BLaER1 treated with 17β-estradiol and CSF1 and Interleukin-3, amounts not matched to agents 10 nM and 100 nM (cell line): ENCODE measurements at regions not wholly inside any gene's neighbourhood (a gene's known extent, or its start where the extent isn't known, plus 50 kb on each side); places are given as distances from the start of the nearest gene placed in this dataset.

ENCODE experiments used
- H3K27ac ChIP-seq, 11 experiments: shearing (Covaris generic); formaldehyde crosslinking; 2 replicates each; pipeline ENCODE4 v1.8.1; 2022
- H3K27me3 ChIP-seq, 11 experiments: shearing (Covaris generic); formaldehyde crosslinking; 2 replicates each; pipeline ENCODE4 v1.8.1; 2022
- H3K36me3 ChIP-seq, 11 experiments: shearing (Covaris generic); formaldehyde crosslinking; 2 replicates each; pipeline ENCODE4 v1.8.1; 2022
- H3K4me1 ChIP-seq, 10 experiments: shearing (Covaris generic); formaldehyde crosslinking; 2 replicates each; pipeline ENCODE4 v1.8.1; 2022
- H3K4me2 ChIP-seq, 11 experiments: shearing (Covaris generic); formaldehyde crosslinking; 2 replicates each; pipeline ENCODE4 v1.8.1; 2022
- H3K4me3 ChIP-seq, 10 experiments: shearing (Covaris generic); formaldehyde crosslinking; 2 replicates each; pipeline ENCODE4 v1.8.1; 2022
- H3K9ac ChIP-seq, 11 experiments: shearing (Covaris generic); formaldehyde crosslinking; 2 replicates each; pipeline ENCODE4 v1.8.1; 2022
- H3K9me3 ChIP-seq, 11 experiments: shearing (Covaris generic); formaldehyde crosslinking; replicated peaks in 1 of 11; 2 replicates each; pipeline ENCODE4 v1.8.1; 2022
- H4K20me1 ChIP-seq, 11 experiments: shearing (Covaris generic); formaldehyde crosslinking; 2 replicates each; pipeline ENCODE4 v1.8.1; 2022
- Cebpa-rat ChIP-seq, 11 experiments: shearing (Covaris generic); IDR thresholded peaks; 2 replicates each; pipeline ENCODE4 v1.8.1; 2022

DNA sequence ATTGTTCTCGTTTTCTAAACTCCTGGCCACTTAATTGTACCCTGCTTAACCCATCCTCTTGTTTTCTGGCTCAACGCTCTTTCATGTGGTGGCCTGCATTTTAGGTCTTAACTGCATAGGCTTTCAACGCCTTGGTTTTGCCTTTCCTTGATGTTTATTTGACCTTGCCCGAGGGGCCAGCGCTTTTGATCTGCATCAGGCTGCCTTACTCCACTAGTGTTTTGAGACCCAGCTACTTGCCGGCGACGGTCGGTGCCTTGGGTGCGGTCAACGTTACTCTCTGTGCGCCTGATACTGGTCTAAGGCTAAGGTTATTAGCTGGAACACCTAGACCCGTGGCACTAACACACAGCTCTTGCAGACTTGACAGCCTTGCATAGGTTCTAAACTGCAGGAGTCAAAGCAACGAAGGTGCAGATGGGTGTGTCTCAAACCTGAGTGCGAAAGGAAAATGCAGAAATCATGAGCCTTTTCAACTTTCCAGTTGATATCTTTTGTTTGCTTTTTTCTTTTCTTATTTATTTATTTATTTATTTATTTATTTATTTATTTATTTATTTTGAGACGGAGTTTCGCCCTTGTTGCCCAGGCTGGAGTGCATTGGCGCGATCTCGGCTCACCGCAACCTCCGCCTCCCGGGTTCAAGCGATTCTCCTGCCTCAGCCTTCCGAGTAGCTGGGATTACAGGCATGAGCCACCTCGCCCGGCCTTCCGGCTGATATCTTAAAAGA is 138.8 kb downstream of the HFE start:
- Histone ChIP-seq H3K4me1 (peaks cover 27 to 39% (median 35%) of the 10 kb centered on the region in 10 experiments), H3K27me3 (no peaks in the 10 kb centered on the region), H3K4me2 (peak overlapping the region; percentile 55 to 91 (median 77); a peak in 19 of 22 replicates), H3K9me3 (peaks cover 10 to 19% (median 14%) of the 10 kb centered on the region in 11 experiments), H3K4me3 (peak overlapping the region in 5 of 10 experiments; percentile 66 to 74 (median 69); a peak in 7 of 20 replicates), H3K27ac (peak overlapping the region in 5 of 11 experiments; percentile 86 to 98 (median 96); a peak in 5 of 22 replicates), H4K20me1 (no peaks in the 10 kb centered on the region; a peak in 1 of 22 replicates), H3K9ac (no peak overlapping the region), H3K36me3 (peaks cover 11 to 34% (median 18%) of the 10 kb centered on the region in 11 experiments; a peak in 21 of 22 replicates)
- TF ChIP-seq Cebpa-rat (IDR thresholded peaks at IDR 0.05), result no peak

- Histone ChIP-seq H3K27ac (no peak overlapping the region), H3K4me3 (no peak overlapping the region), H3K4me2 (peak overlapping the region in 5 of 11 experiments; percentile 12 to 91 (median 27); a peak in 3 of 22 replicates)
Measured at GRCh38 chr6:26226579-26226967, 138.4 kb upstream of the BTN3A2 start.

DNA sequence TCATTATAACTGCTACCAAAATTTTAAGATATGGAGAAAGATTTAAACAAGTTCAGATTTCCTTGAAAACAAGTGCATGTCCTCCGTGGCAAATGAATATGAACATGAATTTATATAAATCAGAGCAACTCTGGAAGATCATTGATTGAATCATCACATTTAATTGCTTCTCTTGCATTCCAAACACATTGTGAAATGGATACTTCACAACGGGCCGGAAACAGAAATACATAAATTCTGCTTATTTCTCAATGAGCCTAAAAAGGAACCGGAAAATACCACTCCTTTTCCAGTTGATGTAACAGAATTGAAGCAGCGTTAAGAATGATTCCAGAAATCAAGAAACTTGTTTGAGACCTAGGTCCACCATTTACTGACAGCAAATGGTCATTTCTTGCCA is 134.6 kb upstream of the BTN3A2 start:
- peak overlapping the region in 1 of 11 experiments; percentile 3; a peak in 3 of 22 replicates for H3K4me2 ChIP-seq
- no peak for TF ChIP-seq Cebpa-rat (IDR thresholded peaks at IDR 0.05)
- H3K4me3 ChIP-seq, result no peak overlapping the region
- no peak overlapping the region for H3K27ac ChIP-seq
- H3K27me3 ChIP-seq, result peaks cover 0 to 16% (median 0%) of the 10 kb centered on the region in 11 experiments; a peak in 7 of 22 replicates
- H3K4me1 ChIP-seq, result peaks cover 20 to 34% (median 27%) of the 10 kb centered on the region in 10 experiments
- no peaks in the 10 kb centered on the region; a peak in 2 of 22 replicates for H4K20me1 ChIP-seq
- peaks cover 7 to 28% (median 12%) of the 10 kb centered on the region in 11 experiments; a peak in 21 of 22 replicates for H3K36me3 ChIP-seq
- H3K9me3 ChIP-seq, result peaks cover 3 to 11% (median 8%) of the 10 kb centered on the region in 11 experiments
- H3K9ac ChIP-seq, result no peak overlapping the region

More at GRCh38 chr6:26226579-26226967, 138.4 kb upstream of the BTN3A2 start:
- TF ChIP-seq Cebpa-rat (IDR thresholded peaks at IDR 0.05), result no peak
- Histone ChIP-seq H4K20me1 (no peaks in the 10 kb centered on the region; a peak in 1 of 22 replicates), H3K36me3 (peaks cover 11 to 34% (median 18%) of the 10 kb centered on the region in 11 experiments; a peak in 21 of 22 replicates), H3K9me3 (peaks cover 10 to 19% (median 14%) of the 10 kb centered on the region in 11 experiments), H3K27me3 (no peaks in the 10 kb centered on the region), H3K4me1 (peaks cover 26 to 37% (median 33%) of the 10 kb centered on the region in 10 experiments), H3K9ac (no peak overlapping the region)

DNA sequence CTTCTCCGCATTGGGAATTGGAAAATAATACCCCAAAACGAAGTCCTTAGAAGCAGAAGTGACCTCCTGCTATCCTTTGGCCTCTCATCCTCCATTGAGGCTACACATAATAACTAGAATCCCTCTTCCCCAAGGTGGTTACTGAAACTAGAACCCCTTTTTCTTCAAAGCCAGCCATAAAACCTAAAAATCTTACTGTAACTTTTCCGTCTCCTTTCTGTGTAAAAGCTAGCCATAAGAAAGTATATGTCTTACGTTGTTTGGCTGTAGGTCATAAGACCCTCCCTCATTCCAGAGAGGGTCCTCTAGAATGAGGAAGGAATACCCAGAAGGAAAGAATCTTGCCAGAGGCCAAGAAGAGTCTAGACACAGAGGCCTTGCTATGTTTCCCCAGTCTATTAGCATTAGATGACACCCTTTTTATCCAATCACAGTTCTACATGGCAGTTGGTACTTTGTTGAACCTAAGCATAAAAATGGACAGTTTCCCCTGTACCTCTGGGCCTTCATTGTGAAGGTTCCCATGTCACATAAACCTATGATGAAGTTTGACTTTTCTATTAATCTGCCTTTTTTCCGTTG is 133.9 kb upstream of the BTN3A2 start:
- H3K9ac ChIP-seq, result no peak overlapping the region
- H3K9me3 ChIP-seq, result peaks cover 0 to 4% (median under 1%) of the 10 kb centered on the region in 11 experiments; a peak in 7 of 22 replicates
- peaks cover 0 to 16% (median 0%) of the 10 kb centered on the region in 11 experiments; a peak in 7 of 22 replicates for H3K27me3 ChIP-seq
- H3K4me2 ChIP-seq, result peak overlapping the region in 1 of 11 experiments; percentile 15; a peak in 4 of 22 replicates
- no peak for TF ChIP-seq Cebpa-rat (IDR thresholded peaks at IDR 0.05)
- H3K4me1 ChIP-seq, result peaks cover 15 to 36% (median 23%) of the 10 kb centered on the region in 10 experiments
- no peaks in the 10 kb centered on the region; a peak in 2 of 22 replicates for H4K20me1 ChIP-seq
- no peak overlapping the region for H3K27ac ChIP-seq
- no peak overlapping the region for H3K4me3 ChIP-seq
- peaks cover 0 to 21% (median 5%) of the 10 kb centered on the region in 11 experiments; a peak in 12 of 22 replicates for H3K36me3 ChIP-seq

GRCh38 chr6:26232306-26232939 is 132.6 kb upstream of the BTN3A2 start:
- H3K4me2 ChIP-seq, result peak overlapping the region; percentile 85 to 98 (median 96)
- H3K27me3 ChIP-seq, result peaks cover 0 to 16% (median 0%) of the 10 kb centered on the region in 11 experiments; a peak in 7 of 22 replicates
- peak overlapping the region in 8 of 11 experiments; percentile 88 to 97 (median 94); a peak in 12 of 22 replicates for H3K27ac ChIP-seq
- H3K9ac ChIP-seq, result peak overlapping the region in 10 of 11 experiments; percentile 79 to 97 (median 92); a peak in 16 of 22 replicates
- H4K20me1 ChIP-seq, result no peaks in the 10 kb centered on the region; a peak in 2 of 22 replicates
- TF ChIP-seq Cebpa-rat (IDR thresholded peaks at IDR 0.05), result no peak
- H3K4me1 ChIP-seq, result peaks cover 14 to 36% (median 19%) of the 10 kb centered on the region in 10 experiments
- peak overlapping the region; percentile 61 to 79 (median 72); a peak in 17 of 20 replicates for H3K4me3 ChIP-seq
- peaks cover 0 to 7% (median 0%) of the 10 kb centered on the region in 11 experiments; a peak in 3 of 22 replicates for H3K36me3 ChIP-seq
- H3K9me3 ChIP-seq, result no peaks in the 10 kb centered on the region

GRCh38 chr6:26232940-26233648 is 131.9 kb upstream of the BTN3A2 start:
- H3K27ac ChIP-seq, result peak overlapping the region; percentile 67 to 97 (median 92); a peak in 21 of 22 replicates
- no peaks in the 10 kb centered on the region; a peak in 2 of 22 replicates for H4K20me1 ChIP-seq
- H3K4me2 ChIP-seq, result peak overlapping the region; percentile 85 to 98 (median 96)
- H3K36me3 ChIP-seq, result peaks cover 0 to under 1% (median 0%) of the 10 kb centered on the region in 11 experiments; a peak in 1 of 22 replicates
- H3K4me1 ChIP-seq, result peaks cover 14 to 36% (median 19%) of the 10 kb centered on the region in 10 experiments
- peak overlapping the region; percentile 61 to 79 (median 72) for H3K4me3 ChIP-seq
- TF ChIP-seq Cebpa-rat (IDR thresholded peaks at IDR 0.05), result no peak
- H3K27me3 ChIP-seq, result peaks cover 0 to 16% (median 0%) of the 10 kb centered on the region in 11 experiments; a peak in 7 of 22 replicates
- no peaks in the 10 kb centered on the region for H3K9me3 ChIP-seq
- H3K9ac ChIP-seq, result peak overlapping the region; percentile 79 to 97 (median 92)

DNA sequence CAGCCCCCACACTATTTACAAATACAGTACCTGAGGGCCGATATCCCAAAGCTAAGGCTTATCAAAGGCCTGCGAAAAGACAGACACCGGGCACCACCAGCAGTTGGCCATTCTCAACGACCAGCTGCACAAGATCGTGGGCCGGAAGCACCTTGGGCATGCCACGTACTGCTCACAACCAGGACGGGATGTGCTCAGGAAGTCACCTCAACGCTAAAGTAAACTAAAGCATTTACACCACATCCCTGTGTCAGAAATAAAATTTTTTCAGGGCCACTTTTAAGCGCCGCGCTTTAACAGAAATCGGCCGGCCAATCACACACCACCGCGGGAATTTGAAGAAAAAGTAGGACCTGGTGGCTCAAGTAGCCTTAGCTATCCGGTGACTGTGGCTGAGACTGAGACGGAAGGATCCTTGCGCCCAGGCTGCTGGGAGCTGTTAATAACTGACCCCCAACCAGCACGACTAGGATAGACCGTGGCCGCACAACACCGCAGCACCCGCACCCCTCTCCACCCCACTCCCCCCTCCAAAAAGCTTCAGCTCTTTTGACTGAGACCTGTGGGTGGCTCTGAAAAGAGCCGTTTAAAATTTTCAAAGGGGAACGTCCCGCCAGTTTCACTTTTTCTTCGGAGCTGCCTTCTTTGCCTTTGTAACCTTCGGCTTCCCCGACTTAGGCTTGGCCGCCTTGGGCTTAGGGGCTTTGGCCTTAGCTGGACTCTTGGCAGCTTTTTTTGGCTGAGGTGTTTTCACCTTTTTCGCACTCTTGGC is 131.2 kb upstream of the BTN3A2 start:
- Histone ChIP-seq H3K27ac (peak overlapping the region; percentile 67 to 97 (median 92); a peak in 21 of 22 replicates), H3K27me3 (peaks cover 0 to 16% (median 4%) of the 10 kb centered on the region in 11 experiments; a peak in 8 of 22 replicates), H3K36me3 (no peaks in the 10 kb centered on the region), H3K4me2 (peak overlapping the region; percentile 85 to 98 (median 96)), H4K20me1 (no peaks in the 10 kb centered on the region; a peak in 2 of 22 replicates), H3K9me3 (peaks cover 0 to 2% (median 0%) of the 10 kb centered on the region in 11 experiments; a peak in 1 of 22 replicates), H3K9ac (peak overlapping the region; percentile 79 to 97 (median 92)), H3K4me3 (peak overlapping the region; percentile 61 to 79 (median 72)), H3K4me1 (peaks cover 14 to 32% (median 18%) of the 10 kb centered on the region in 10 experiments)
- no peak for TF ChIP-seq Cebpa-rat (IDR thresholded peaks at IDR 0.05)
